Spleen (tissue), 11 donors: ENCODE measurements at regions not wholly inside any gene's neighbourhood (a gene's known extent, or its start where the extent isn't known, plus 50 kb on each side); places are given as distances from the start of the nearest gene placed in this dataset.

Experiments used
- DNase-seq: peaks from one replicate; pipeline ENCODE4 v3.0.0-alpha.2; 2020
- H3K27ac ChIP-seq, 8 donors: fragments of 200-600 bp; sonication (generic) in 7 of 8; 1 replicate in 4 of 8; 2 replicates in 4 of 8; pipeline versions ENCODE4 v1.5.0 to v1.8.0; 2016 to 2021; ENCODE audit warnings: inconsistent platforms in 4 of 8, mild to moderate bottlenecking in 4 of 8, moderate library complexity in 1 of 8
- H3K27me3 ChIP-seq, 7 donors: fragments of 200-600 bp; sonication (generic) in 6 of 7; replicated peaks in 1 of 7; 1 replicate in 4 of 7; 2 replicates in 3 of 7; pipeline versions ENCODE4 v1.5.0 to v1.8.0; 2016 to 2021; ENCODE audit warnings: inconsistent platforms in 3 of 7, mild to moderate bottlenecking in 1 of 7
- H3K36me3 ChIP-seq, 6 donors: fragments of 200-600 bp; sonication (generic) in 5 of 6; 1 replicate in 4 of 6; 2 replicates in 2 of 6; pipeline versions ENCODE4 v1.5.0 to v1.8.0; 2016 to 2021; ENCODE audit warnings: inconsistent platforms in 2 of 6
- H3K4me1 ChIP-seq, 6 donors: fragments of 200-600 bp; sonication (generic) in 5 of 6; 1 replicate in 3 of 6; 2 replicates in 3 of 6; pipeline versions ENCODE4 v1.5.0 to v1.8.0; 2016 to 2021; ENCODE audit warnings: inconsistent platforms in 3 of 6
- H3K4me3 ChIP-seq, 8 donors: fragments of 200-600 bp; sonication (generic) in 7 of 8; 1 replicate in 4 of 8; 2 replicates in 4 of 8; pipeline versions ENCODE4 v1.5.0 to v1.8.0; 2016 to 2021; ENCODE audit warnings: inconsistent platforms in 4 of 8, mild to moderate bottlenecking in 4 of 8, moderate library complexity in 2 of 8
- H3K9me3 ChIP-seq, 8 donors: fragments of 200-600 bp; sonication (generic) in 7 of 8; 1 replicate in 4 of 8; 2 replicates in 4 of 8; pipeline versions ENCODE4 v1.5.0 to v1.8.0; 2016 to 2021; ENCODE audit warnings: inconsistent platforms in 4 of 8
- CTCF ChIP-seq, 11 experiments: fragments of 200-600 bp in 7 of 11; fragments of 450-650 bp in 4 of 11; sonication (generic) in 4 of 11; IDR thresholded peaks in 8 of 11; conservative IDR thresholded peaks in 3 of 11; 1 replicate in 7 of 11; 2 replicates in 4 of 11; pipeline versions ENCODE4 v1.4.0 to v1.8.0; 2016 to 2021; ENCODE audit warnings: antibody characterized with exemption in 11 of 11, inconsistent platforms in 4 of 11, mild to moderate bottlenecking in 1 of 11
- POLR2A ChIP-seq, 3 donors: fragments of 450-650 bp; IDR thresholded peaks; one replicate each; pipeline ENCODE4 v1.5.1; 2017; ENCODE audit warnings: antibody characterized with exemption in 3 of 3, mild to moderate bottlenecking in 1 of 3
- POLR2AphosphoS5 ChIP-seq, 3 donors: sonication (generic); formaldehyde crosslinking; IDR thresholded peaks; one replicate each; pipeline ENCODE4 v1.5.1; 2017; ENCODE audit warnings: antibody characterized with exemption in 3 of 3
- WGBS, 5 donors: extraction: QIAGEN DNeasy Blood & Tissue Kit in 3 of 5; methylation state at CpG; one replicate each; pipeline versions ENCODE4 v1.1.5 to v1.1.7; 2013 to 2018; 5-methylcytosine and 5-hydroxymethylcytosine counted together
- intact Hi-C: fragments of 100-400 bp; cut with DNase I; formaldehyde crosslinking; loops from one replicate; pipeline ENCODE4 v1.15.0; 2023; ENCODE audit warnings: low total_unique reads
- donor health status: healthy with polysubstance abuse.
- donor health status: DM: no; HTN: no; CAD: no; lungs with moderate emphysema.
- donor health status: DM: no; HTN: no; CAD: no.
- donor health status: Bipolar disorder and iron deficiency.
- donor health status: healthy.
- donor health status: DM: no; HTN: no; CAD: no.
- donor health status: DM: yes; HTN: yes; CAD: no.

DNA sequence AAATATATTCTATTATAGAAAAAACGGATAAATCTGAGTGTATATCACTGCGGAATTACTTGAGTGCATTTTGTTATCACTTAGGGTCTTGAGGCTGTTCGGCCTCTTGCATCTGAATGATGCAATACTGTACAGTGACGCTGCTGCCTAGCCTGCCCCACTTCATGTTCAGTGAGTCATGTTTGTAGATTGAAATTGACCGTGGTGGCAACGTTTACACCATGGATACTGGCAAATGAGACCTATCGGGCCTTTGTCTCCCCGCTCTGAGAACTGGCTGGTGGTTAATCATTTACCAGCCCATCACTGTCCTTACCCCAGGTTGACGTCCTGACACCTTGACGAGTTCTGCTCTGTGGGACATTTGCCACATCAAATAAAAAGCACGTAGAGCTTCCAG lies 510.1 kb upstream of the ADAMTS16 start:
- H3K4me1 ChIP-seq: no peaks in the 10 kb centered on the region
- WGBS, 5 donors: 83 to 92% (median 91%) methylated on average over 11 of the region's 11 CpGs
- intact Hi-C loops: no loop called here
- H3K36me3 ChIP-seq: no peaks in the 10 kb centered on the region
- no peak overlapping the region for H3K27ac ChIP-seq
- H3K4me3 ChIP-seq: no peak overlapping the region
- TF ChIP-seq CTCF (IDR thresholded peaks at IDR 0.05 in 8 of 11, conservative IDR thresholded peaks at IDR 0.05 in 3 of 11): no peak
- TF ChIP-seq POLR2AphosphoS5 (IDR thresholded peaks at IDR 0.05): no peak
- TF ChIP-seq POLR2A (IDR thresholded peaks at IDR 0.05): no peak
- DNase-seq: no peak
- H3K9me3 ChIP-seq: peaks cover 0 to 48% (median 15%) of the 10 kb centered on the region in 8 donors
- no peaks in the 10 kb centered on the region for H3K27me3 ChIP-seq

- H3K27me3 ChIP-seq: no peaks in the 10 kb centered on the region
- intact Hi-C loops: no loop called here
- H3K4me3 ChIP-seq: no peak overlapping the region
- 67 to 79% (median 72%) methylated on average over 2 of the region's 2 CpGs for WGBS, 5 donors
- H3K4me1 ChIP-seq: no peaks in the 10 kb centered on the region
- H3K36me3 ChIP-seq: no peaks in the 10 kb centered on the region
- peaks cover 0 to 21% (median 9%) of the 10 kb centered on the region in 8 donors for H3K9me3 ChIP-seq
- no peak overlapping the region for H3K27ac ChIP-seq
- TF ChIP-seq POLR2AphosphoS5 (IDR thresholded peaks at IDR 0.05) (no peak), POLR2A (IDR thresholded peaks at IDR 0.05) (no peak), CTCF (IDR thresholded peaks at IDR 0.05 in 8 of 11, conservative IDR thresholded peaks at IDR 0.05 in 3 of 11) (no peak)
- no peak for DNase-seq
These were observed 505.8 kb upstream of the ADAMTS16 start for GRCh38 chr5:4634342-4634741.

DNA sequence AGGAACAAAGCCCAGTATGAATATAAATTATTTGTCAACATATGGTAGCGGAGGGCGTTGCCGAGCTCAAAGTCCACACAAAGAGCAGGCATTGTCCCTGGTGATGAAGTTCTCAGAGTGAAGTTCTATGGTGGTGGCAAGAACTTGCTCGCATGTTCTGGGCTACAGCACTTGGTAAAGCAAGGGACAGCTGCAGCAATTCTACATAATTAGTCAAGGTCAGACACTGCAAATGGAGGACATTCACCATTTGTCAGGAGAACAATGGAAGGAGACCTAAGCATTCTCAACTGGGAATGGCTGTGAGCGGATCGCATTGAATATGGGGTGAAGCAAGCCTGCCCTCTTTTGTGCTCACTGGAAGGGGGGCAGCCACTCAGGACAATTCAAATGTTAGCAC lies 503.8 kb upstream of the ADAMTS16 start:
- TF ChIP-seq POLR2A (IDR thresholded peaks at IDR 0.05) (no peak), POLR2AphosphoS5 (IDR thresholded peaks at IDR 0.05) (no peak), CTCF (IDR thresholded peaks at IDR 0.05 in 8 of 11, conservative IDR thresholded peaks at IDR 0.05 in 3 of 11) (no peak)
- Histone ChIP-seq H3K27me3 (no peaks in the 10 kb centered on the region), H3K4me1 (no peaks in the 10 kb centered on the region), H3K9me3 (peaks cover 0 to 10% (median 3%) of the 10 kb centered on the region in 8 donors), H3K4me3 (no peak overlapping the region), H3K36me3 (no peaks in the 10 kb centered on the region), H3K27ac (no peak overlapping the region)
- intact Hi-C loops: no loop called here
- DNase-seq: no peak
- WGBS, 5 donors: 77 to 89% (median 84%) methylated on average over 6 of the region's 6 CpGs

GRCh38 chr5:4639946-4640345 lies 500.2 kb upstream of the ADAMTS16 start:
- Histone ChIP-seq H3K9me3 (peaks cover 0 to 22% (median 13%) of the 10 kb centered on the region in 8 donors), H3K36me3 (no peaks in the 10 kb centered on the region), H3K4me1 (no peaks in the 10 kb centered on the region), H3K27ac (no peak overlapping the region), H3K4me3 (no peak overlapping the region), H3K27me3 (no peaks in the 10 kb centered on the region)
- intact Hi-C loops: no loop called here
- 74 to 85% (median 79%) methylated on average over 11 of the region's 11 CpGs for WGBS, 5 donors
- TF ChIP-seq POLR2A (IDR thresholded peaks at IDR 0.05): no peak
- TF ChIP-seq CTCF (IDR thresholded peaks at IDR 0.05 in 8 of 11, conservative IDR thresholded peaks at IDR 0.05 in 3 of 11): no peak
- no peak for TF ChIP-seq POLR2AphosphoS5 (IDR thresholded peaks at IDR 0.05)
- DNase-seq: no peak
